A673 (cell line): ENCODE measurements at regions not wholly inside any gene's neighbourhood (a gene's known extent, or its start where the extent isn't known, plus 50 kb on each side); places are given as distances from the start of the nearest gene placed in this dataset.

Source experiments
- BruUV-seq: library from RNA; stranded (reverse); fragments of 400-500 nt; replicated peaks from 2 replicates; lab custom pipeline; 2021; lab: Mats Ljungman, UMichigan
- CTCF ChIA-PET: fragments of 300-600 bp; sonication (Branson Sonifier 250); formaldehyde crosslinking; loops from one replicate; lab custom pipeline; 2022; ENCODE audit warnings: antibody characterized with exemption; lab: Charles Lee
- POLR2A ChIA-PET: fragments of 300-600 bp; sonication (Branson Sonifier 250); formaldehyde crosslinking; loops from one replicate; lab custom pipeline; 2022; ENCODE audit warnings: antibody characterized with exemption; ENCODE audit not compliant: low non-redundant PET; lab: Charles Lee
- DNase-seq: peaks from one replicate; pipeline ENCODE4 v3.0.0-alpha.2; 2015; ENCODE audit warnings: low spot score
- H3K27ac ChIP-seq: fragments of 200-600 bp; sonication (generic); 2 replicates; pipeline ENCODE4 v1.5.1; 2016; ENCODE audit warnings: mixed run types, low read depth, mild to moderate bottlenecking, mixed read lengths, antibody characterized with exemption, low read length; ENCODE audit not compliant: poor library complexity, severe bottlenecking
- H3K27me3 ChIP-seq: fragments of 200-600 bp; sonication (generic); replicated peaks from 2 replicates; pipeline ENCODE4 v1.6.1; 2017; ENCODE audit warnings: mixed run types, low read depth, mild to moderate bottlenecking, mixed read lengths, antibody characterized with exemption, low read length; ENCODE audit not compliant: insufficient read depth, poor library complexity
- H3K36me3 ChIP-seq: fragments of 200-600 bp; sonication (generic); 2 replicates; pipeline ENCODE4 v1.6.1; 2016; ENCODE audit warnings: mixed run types, mild to moderate bottlenecking, mixed read lengths, antibody characterized with exemption, low read length; ENCODE audit not compliant: insufficient read depth, poor library complexity, severe bottlenecking
- H3K4me1 ChIP-seq: fragments of 200-600 bp; sonication (generic); 2 replicates; pipeline ENCODE4 v1.6.1; 2017; ENCODE audit warnings: mixed run types, mild to moderate bottlenecking, mixed read lengths, antibody characterized with exemption, low read length; ENCODE audit not compliant: insufficient read depth, poor library complexity, severe bottlenecking
- H3K4me3 ChIP-seq: fragments of 200-600 bp; sonication (generic); 2 replicates; pipeline ENCODE4 v1.5.1; 2016; ENCODE audit warnings: low read depth, mixed run types, mild to moderate bottlenecking, mixed read lengths, low read length; ENCODE audit not compliant: poor library complexity, severe bottlenecking
- H3K9me3 ChIP-seq: fragments of 200-600 bp; sonication (generic); 2 replicates; pipeline ENCODE4 v1.6.1; 2016; ENCODE audit warnings: mixed run types, low read depth, mild to moderate bottlenecking, mixed read lengths, antibody characterized with exemption, low read length; ENCODE audit not compliant: poor library complexity, severe bottlenecking
- CTCF ChIP-seq: fragments of 300-800, 200-600 bp; sonication (generic); conservative IDR thresholded peaks from 2 replicates; pipeline ENCODE4 v1.5.1; 2017; ENCODE audit warnings: low read depth, mild to moderate bottlenecking, antibody characterized with exemption, low read length, moderate library complexity, mixed read lengths
- EZH2 ChIP-seq: fragments of 200-600 bp; sonication (generic); IDR thresholded peaks from 2 replicates; pipeline ENCODE4 v1.6.1; 2017; ENCODE audit warnings: borderline replicate concordance, low read depth, mild to moderate bottlenecking, mixed read lengths, antibody characterized with exemption, low read length; ENCODE audit not compliant: poor library complexity, severe bottlenecking
- intact Hi-C: fragments of 100-400 bp; cut with micrococcal nuclease; formaldehyde crosslinking; loops from one replicate; pipeline ENCODE4 v1.10.0; 2022; ENCODE audit not compliant: unreplicated experiment

GRCh38 chr1:78722947-78723346 lies 73.3 kb downstream of the IFI44 start:
- TF ChIP-seq CTCF (no peak), EZH2 (no peak)
- CTCF ChIA-PET, result no interaction called here
- no peak overlapping the region for H3K4me3 ChIP-seq
- intact Hi-C loops, result no loop called here
- no peaks in the 10 kb centered on the region for H3K9me3 ChIP-seq
- no peak for DNase-seq
- no peaks in the 10 kb centered on the region for H3K4me1 ChIP-seq
- BruUV-seq, result no TSS peak
- POLR2A ChIA-PET, result no interaction called here
- H3K36me3 ChIP-seq, result no peaks in the 10 kb centered on the region
- H3K27ac ChIP-seq, result no peak overlapping the region
- H3K27me3 ChIP-seq, result no peaks in the 10 kb centered on the region

GRCh38 chr1:78726686-78727085 lies 77.1 kb downstream of the IFI44 start:
- Histone ChIP-seq H3K27ac (no peak overlapping the region), H3K4me1 (peaks cover under 1% of the 10 kb centered on the region), H3K27me3 (no peaks in the 10 kb centered on the region), H3K9me3 (no peaks in the 10 kb centered on the region), H3K4me3 (no peak overlapping the region), H3K36me3 (no peaks in the 10 kb centered on the region)
- no TSS peak for BruUV-seq
- no peak for DNase-seq
- POLR2A ChIA-PET, result no interaction called here
- CTCF ChIA-PET, result no interaction called here
- TF ChIP-seq EZH2 (no peak), CTCF (no peak)
- intact Hi-C loops, result no loop called here

- DNase-seq, result no peak
- no peak overlapping the region for H3K4me3 ChIP-seq
- POLR2A ChIA-PET, result no interaction called here
- CTCF ChIA-PET, result no interaction called here
- H3K27me3 ChIP-seq, result no peaks in the 10 kb centered on the region
- intact Hi-C loops, result no loop called here
- BruUV-seq, result no TSS peak
- H3K36me3 ChIP-seq, result no peaks in the 10 kb centered on the region
- H3K27ac ChIP-seq, result no peak overlapping the region
- peaks cover 17% of the 10 kb centered on the region for H3K4me1 ChIP-seq
- no peak for TF ChIP-seq EZH2
- no peak for TF ChIP-seq CTCF
- H3K9me3 ChIP-seq, result no peaks in the 10 kb centered on the region
Observed at GRCh38 chr1:78728359-78728758, 78.7 kb downstream of the IFI44 start.
